Upper lobe of right lung (tissue), 1 donor: ENCODE measurements at regions not wholly inside any gene's neighbourhood (a gene's known extent, or its start where the extent isn't known, plus 50 kb on each side); places are given as distances from the start of the nearest gene placed in this dataset.
"Not testable (repeated sequence)": the region's sequence is repeated elsewhere in the genome, so short reads cannot be mapped to it uniquely, and the experiment has no call there.

ENCODE experiments used
- ATAC-seq: fragments of 200-7000 bp; cut with Tn5 transposase; one replicate; pipeline ENCODE4 v1.9.1; 2020; ENCODE audit warnings: mild to moderate bottlenecking, moderate library complexity
- DNase-seq: peaks from one replicate; pipeline ENCODE4 v3.0.0-alpha.2; 2020
- H3K27ac ChIP-seq: fragments of 200-600 bp; one replicate; pipeline ENCODE4 v1.8.0; 2022
- H3K27me3 ChIP-seq: fragments of 200-600 bp; one replicate; pipeline ENCODE4 v1.8.0; 2022; ENCODE audit warnings: mild to moderate bottlenecking
- H3K36me3 ChIP-seq: fragments of 200-600 bp; one replicate; pipeline ENCODE4 v1.8.0; 2022
- H3K4me1 ChIP-seq: fragments of 200-600 bp; one replicate; pipeline ENCODE4 v1.8.0; 2022
- H3K4me3 ChIP-seq: fragments of 200-600 bp; one replicate; pipeline ENCODE4 v1.8.0; 2022; ENCODE audit warnings: mild to moderate bottlenecking
- H3K9me3 ChIP-seq: fragments of 200-600 bp; one replicate; pipeline ENCODE4 v1.8.0; 2022
- intact Hi-C: fragments of 100-400 bp; cut with DNase I; formaldehyde crosslinking; loops from one replicate; pipeline ENCODE4 v1.11.0; 2022
- TF ChIP-seq, protein P1 (sequence below): fragments of 200-600 bp; IDR thresholded peaks from one replicate; pipeline ENCODE4 v1.8.0; 2022; ENCODE audit warnings: antibody characterized with exemption
- donor health status: DM: no; HTN: yes; CAD: no; lungs with severe emphysema.

DNA sequence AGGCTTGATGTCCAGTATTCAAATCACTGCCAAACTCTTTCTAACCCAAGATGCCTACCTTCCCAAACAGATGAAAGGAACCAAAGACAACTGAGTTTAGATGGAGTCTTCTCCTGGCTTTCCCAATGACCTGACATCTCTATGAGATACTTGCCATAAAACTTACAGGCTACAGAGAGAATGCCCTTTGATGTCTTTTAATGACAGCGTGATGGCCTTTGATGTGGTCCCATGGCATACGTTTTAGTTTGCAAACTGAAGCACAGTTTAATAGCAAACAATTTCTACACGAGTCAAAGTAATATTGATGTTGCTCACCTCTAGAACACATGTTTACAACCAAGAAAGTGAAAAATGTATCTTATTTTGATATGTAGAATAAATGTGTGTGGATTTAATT is 73.2 kb downstream of the ZIC4 start:
- H3K4me1 ChIP-seq = no peaks in the 10 kb centered on the region
- intact Hi-C loops = no loop called here
- H3K27ac ChIP-seq = no peak overlapping the region
- ATAC-seq (no peak), DNase-seq (no peak)
- no peak overlapping the region for H3K4me3 ChIP-seq
- TF ChIP-seq, protein P1, sequence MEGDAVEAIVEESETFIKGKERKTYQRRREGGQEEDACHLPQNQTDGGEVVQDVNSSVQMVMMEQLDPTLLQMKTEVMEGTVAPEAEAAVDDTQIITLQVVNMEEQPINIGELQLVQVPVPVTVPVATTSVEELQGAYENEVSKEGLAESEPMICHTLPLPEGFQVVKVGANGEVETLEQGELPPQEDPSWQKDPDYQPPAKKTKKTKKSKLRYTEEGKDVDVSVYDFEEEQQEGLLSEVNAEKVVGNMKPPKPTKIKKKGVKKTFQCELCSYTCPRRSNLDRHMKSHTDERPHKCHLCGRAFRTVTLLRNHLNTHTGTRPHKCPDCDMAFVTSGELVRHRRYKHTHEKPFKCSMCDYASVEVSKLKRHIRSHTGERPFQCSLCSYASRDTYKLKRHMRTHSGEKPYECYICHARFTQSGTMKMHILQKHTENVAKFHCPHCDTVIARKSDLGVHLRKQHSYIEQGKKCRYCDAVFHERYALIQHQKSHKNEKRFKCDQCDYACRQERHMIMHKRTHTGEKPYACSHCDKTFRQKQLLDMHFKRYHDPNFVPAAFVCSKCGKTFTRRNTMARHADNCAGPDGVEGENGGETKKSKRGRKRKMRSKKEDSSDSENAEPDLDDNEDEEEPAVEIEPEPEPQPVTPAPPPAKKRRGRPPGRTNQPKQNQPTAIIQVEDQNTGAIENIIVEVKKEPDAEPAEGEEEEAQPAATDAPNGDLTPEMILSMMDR = no peak
- no peaks in the 10 kb centered on the region for H3K9me3 ChIP-seq
- H3K36me3 ChIP-seq = no peaks in the 10 kb centered on the region
- H3K27me3 ChIP-seq = peaks cover 4% of the 10 kb centered on the region

DNA sequence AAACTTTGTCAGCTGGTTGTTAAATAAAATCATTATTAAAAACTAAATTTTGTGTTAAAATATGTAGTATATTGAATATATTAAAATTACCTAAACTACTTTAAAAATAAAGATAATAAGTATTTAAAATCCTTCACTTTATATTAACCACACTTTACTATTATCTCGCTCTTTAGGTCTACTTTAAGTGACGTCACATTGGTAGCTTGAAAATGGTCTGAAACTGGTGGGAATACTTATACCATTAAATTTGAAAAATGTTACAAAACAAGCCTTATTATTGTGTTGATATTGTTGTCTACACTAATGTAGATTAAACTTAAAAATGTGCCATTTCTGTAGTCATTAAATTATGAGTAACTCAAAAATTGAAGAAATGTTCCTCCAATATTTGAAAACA is 77.6 kb downstream of the ZIC4 start:
- TF ChIP-seq, protein P1 = no peak
- DNase-seq = no peak
- no peaks in the 10 kb centered on the region for H3K4me1 ChIP-seq
- intact Hi-C loops = no loop called here
- H3K27me3 ChIP-seq = no peaks in the 10 kb centered on the region
- no peak for ATAC-seq
- H3K27ac ChIP-seq = no peak overlapping the region
- H3K9me3 ChIP-seq = no peaks in the 10 kb centered on the region
- H3K36me3 ChIP-seq = no peaks in the 10 kb centered on the region
- no peak overlapping the region for H3K4me3 ChIP-seq

DNA sequence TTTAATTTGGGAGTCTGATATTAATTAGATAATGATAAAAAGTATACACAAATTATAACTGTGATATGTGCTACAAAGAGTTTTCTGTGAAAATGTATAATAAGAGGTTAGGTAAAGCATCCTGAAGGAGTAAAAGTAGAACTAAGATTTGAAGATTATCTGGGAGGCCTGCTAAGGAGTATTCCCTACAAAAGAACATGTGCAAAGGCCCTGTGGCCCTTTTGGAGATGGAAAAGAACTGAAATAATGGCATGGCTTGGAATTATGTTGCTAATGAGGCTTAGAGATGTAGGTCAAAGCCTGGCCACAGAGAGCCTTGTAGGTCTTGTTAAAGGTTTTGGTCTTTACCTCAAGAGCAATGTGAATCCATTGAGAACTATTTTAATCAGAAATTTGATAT is 82.0 kb downstream of the ZIC4 start:
- Histone ChIP-seq H3K36me3 (no peaks in the 10 kb centered on the region), H3K27me3 (no peaks in the 10 kb centered on the region), H3K4me1 (no peaks in the 10 kb centered on the region), H3K27ac (no peak overlapping the region), H3K9me3 (no peaks in the 10 kb centered on the region), H3K4me3 (no peak overlapping the region)
- TF ChIP-seq, protein P1 = no peak
- DNase-seq = no peak
- no peak for ATAC-seq
- intact Hi-C loops = no loop called here

DNA sequence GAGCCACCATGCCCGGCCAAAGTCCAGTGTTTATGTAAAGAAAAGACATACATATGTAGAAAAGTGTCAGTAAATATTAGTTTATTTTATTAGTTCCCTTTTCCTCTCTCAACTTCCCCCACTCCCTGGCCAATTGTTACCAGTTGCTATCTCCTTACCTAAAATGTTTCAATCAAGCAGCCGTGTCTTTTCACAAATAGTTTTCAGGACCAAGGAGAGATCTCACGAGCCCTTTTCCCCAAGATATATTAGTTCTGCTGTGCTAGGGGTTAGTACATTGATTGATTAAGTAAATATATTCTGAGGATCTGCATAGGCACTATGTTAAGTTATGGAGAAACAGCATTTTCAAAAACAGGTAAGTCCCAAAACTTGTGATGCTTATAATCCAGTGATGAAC is 87.4 kb downstream of the ZIC4 start:
- H3K9me3 ChIP-seq = no peaks in the 10 kb centered on the region
- intact Hi-C loops = no loop called here
- TF ChIP-seq, protein P1 = no peak
- H3K27me3 ChIP-seq = no peaks in the 10 kb centered on the region
- no peak overlapping the region for H3K27ac ChIP-seq
- ATAC-seq = no peak
- H3K4me3 ChIP-seq = no peak overlapping the region
- H3K4me1 ChIP-seq = no peaks in the 10 kb centered on the region
- no peaks in the 10 kb centered on the region for H3K36me3 ChIP-seq
- no peak for DNase-seq

DNA sequence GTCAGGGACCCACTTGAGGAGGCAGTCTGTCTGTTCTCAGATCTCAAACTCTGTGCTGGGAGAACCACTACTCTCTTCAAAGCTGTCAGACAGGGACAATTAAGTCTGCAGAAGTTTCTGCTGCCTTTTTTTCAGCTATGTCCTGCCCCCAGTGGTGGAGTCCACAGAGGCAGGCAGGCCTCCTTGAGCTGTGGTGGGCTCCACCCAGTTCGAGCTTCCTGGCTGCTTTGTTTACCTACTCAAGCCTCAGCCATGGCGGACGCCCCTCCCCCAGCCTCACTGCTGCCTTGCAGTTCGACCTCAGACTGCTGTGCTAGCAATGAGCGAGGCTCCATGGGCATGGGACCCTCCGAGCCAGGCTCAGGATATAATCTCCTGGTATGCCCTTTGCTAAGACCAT is 89.3 kb downstream of the ZIC4 start:
- H3K27me3 ChIP-seq, H3K4me1 ChIP-seq, intact Hi-C loops, ATAC-seq, H3K9me3 ChIP-seq, H3K36me3 ChIP-seq, DNase-seq, H3K27ac ChIP-seq, H3K4me3 ChIP-seq: not testable (repeated sequence)

DNA sequence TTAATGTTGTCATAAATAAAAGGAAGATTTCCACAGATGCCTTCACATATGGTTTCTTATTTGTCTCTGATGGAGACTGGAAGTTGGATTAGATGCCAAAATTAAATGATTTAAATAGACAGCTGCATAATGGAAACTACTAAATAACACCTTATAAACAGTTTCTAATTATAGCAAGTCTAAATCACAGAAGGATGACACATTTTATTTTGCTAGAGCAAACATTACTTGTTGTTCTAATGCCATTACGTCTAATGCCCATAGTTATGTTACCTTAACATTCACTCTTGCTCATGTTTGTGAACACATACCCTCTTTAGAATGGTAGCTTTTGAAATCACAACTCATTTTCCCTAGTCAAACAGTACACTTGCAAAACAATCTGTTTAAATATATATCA is 92.8 kb downstream of the ZIC4 start:
- Histone ChIP-seq H3K4me1 (no peaks in the 10 kb centered on the region), H3K27me3 (no peaks in the 10 kb centered on the region), H3K27ac (no peak overlapping the region), H3K36me3 (no peaks in the 10 kb centered on the region), H3K4me3 (no peak overlapping the region), H3K9me3 (no peaks in the 10 kb centered on the region)
- ATAC-seq (no peak), DNase-seq (no peak)
- TF ChIP-seq, protein P1 = no peak
- intact Hi-C loops = no loop called here
